Heart left ventricle (tissue), 13 donors: ENCODE measurements at regions not wholly inside any gene's neighbourhood (a gene's known extent, or its start where the extent isn't known, plus 50 kb on each side); places are given as distances from the start of the nearest gene placed in this dataset.

ENCODE experiments used
- CTCF ChIP-seq, 12 donors: fragments of 200-600 bp; sonication (generic) in 4 of 12; IDR thresholded peaks; one replicate each; pipeline versions ENCODE4 v1.5.0 to v1.8.0; 2018 to 2022; ENCODE audit warnings: antibody characterized with exemption in 12 of 12, mild to moderate bottlenecking in 5 of 12
- POLR2A ChIP-seq, 2 donors: fragments of 450-650 bp; IDR thresholded peaks; one replicate each; pipeline ENCODE4 v1.6.1; 2017; ENCODE audit warnings: antibody characterized with exemption in 2 of 2, mild to moderate bottlenecking in 2 of 2, moderate library complexity in 2 of 2
- donor health status: ischemic (EF 13 %, LVEDD 7.1; RV severe dilation, severe dysfunction).
- donor health status: DM: no; HTN: yes; CAD: no.
- donor health status: DM: no; HTN: no; CAD: no.
- donor health status: ischemic (EF 25% LVEDD 6.9; RV normal size, moderate dysfunction).
- donor health status: ischemic (EF 25% LVEDD 5.7; RV mildly dilated, moderate dysfunction).
- donor health status: ischemic (EF 35%, LVEDD 5.7; RV mildly dilated, moderate dysfunction).
- donor health status: nonischemic (EF 11% LVEDD 7.7; RV severe dilation, severe dysfunction).
- donor health status: DM: yes; HTN: yes; CAD: no.
- donor health status: PGD.
- donor health status: ischemic (EF 29% LVEDD 5.4; RV normal size, mild dysfunction).
- donor health status: nonischemic (EF 23%, LVEDD 6.1; RV moderate dilation, normal function).

DNA sequence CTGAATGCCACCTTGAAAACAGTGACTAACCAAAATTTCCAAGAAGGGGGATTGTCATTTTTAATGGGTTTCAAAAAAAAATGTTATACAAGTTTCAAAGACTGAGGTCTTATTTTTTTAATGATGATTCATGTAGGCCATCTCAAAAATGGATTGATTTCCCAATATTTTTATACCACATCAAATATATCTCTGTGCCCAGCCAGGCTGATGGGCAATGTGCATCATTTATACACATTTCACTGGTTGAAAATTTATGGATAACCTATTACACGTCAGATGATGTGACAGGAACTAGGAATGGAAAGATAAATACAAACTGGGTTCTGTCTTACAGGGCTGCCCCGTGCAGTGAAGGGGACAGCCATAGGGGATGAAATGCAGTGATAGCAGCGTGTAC lies 112.7 kb upstream of the TMPO start:
- TF ChIP-seq CTCF (IDR thresholded peaks at IDR 0.05) = no peak
- TF ChIP-seq POLR2A (IDR thresholded peaks at IDR 0.05) = no peak
